HAP-1 (cell line): ENCODE measurements at regions not wholly inside any gene's neighbourhood (a gene's known extent, or its start where the extent isn't known, plus 50 kb on each side); places are given as distances from the start of the nearest gene placed in this dataset.
A peak's percentile ranks its signal among the peaks of the same experiment; 100 is the strongest.

Experiments used
- DNase-seq, 2 experiments: peaks; one replicate each; pipeline ENCODE4 v3.0.0-alpha.2; 2016 to 2020; ENCODE audit warnings: low spot score in 2 of 2
- H3K27me3 ChIP-seq: fragments of 250-450 bp; sonication (Bioruptor Pico); 2 replicates; pipeline ENCODE4 v1.5.1; 2020; ENCODE audit warnings: low read depth, mild to moderate bottlenecking, moderate library complexity
- H3K36me3 ChIP-seq: fragments of 250-450 bp; sonication (Bioruptor Pico); replicated peaks from 2 replicates; pipeline ENCODE4 v1.5.1; 2020; ENCODE audit warnings: mild to moderate bottlenecking
- H3K4me1 ChIP-seq: fragments of 250-450 bp; sonication (Bioruptor Pico); 2 replicates; pipeline ENCODE4 v1.5.1; 2020; ENCODE audit warnings: mild to moderate bottlenecking
- H3K4me3 ChIP-seq: fragments of 250-450 bp; sonication (Bioruptor Pico); 2 replicates; pipeline ENCODE4 v1.5.1; 2020; ENCODE audit warnings: mild to moderate bottlenecking, moderate library complexity
- H3K9me3 ChIP-seq: fragments of 250-450 bp; sonication (Bioruptor Pico); 2 replicates; pipeline ENCODE4 v1.5.1; 2020; ENCODE audit warnings: mild to moderate bottlenecking, moderate library complexity
- in situ Hi-C: fragments of 300-500 bp; cut with MboI; formaldehyde crosslinking; loops from 3 replicates; pipeline ENCODE4 v1.14.3; 2020; ENCODE audit warnings: low sequenced_read_pairs, inconsistent platforms, mixed read lengths

GRCh38 chr6:100259865-100260264 is 204.9 kb downstream of the SIM1 start:
- no peaks in the 10 kb centered on the region for H3K36me3 ChIP-seq
- no peaks in the 10 kb centered on the region for H3K27me3 ChIP-seq
- H3K4me3 ChIP-seq = no peak overlapping the region
- no peak for DNase-seq
- no peaks in the 10 kb centered on the region for H3K9me3 ChIP-seq
- in situ Hi-C loops = no loop called here
- no peaks in the 10 kb centered on the region for H3K4me1 ChIP-seq

GRCh38 chr6:100258752-100259151 is 206.0 kb downstream of the SIM1 start:
- in situ Hi-C loops = no loop called here
- Histone ChIP-seq H3K36me3 (no peaks in the 10 kb centered on the region), H3K27me3 (no peaks in the 10 kb centered on the region), H3K9me3 (no peaks in the 10 kb centered on the region), H3K4me3 (no peak overlapping the region), H3K4me1 (no peaks in the 10 kb centered on the region)
- DNase-seq = no peak

DNA sequence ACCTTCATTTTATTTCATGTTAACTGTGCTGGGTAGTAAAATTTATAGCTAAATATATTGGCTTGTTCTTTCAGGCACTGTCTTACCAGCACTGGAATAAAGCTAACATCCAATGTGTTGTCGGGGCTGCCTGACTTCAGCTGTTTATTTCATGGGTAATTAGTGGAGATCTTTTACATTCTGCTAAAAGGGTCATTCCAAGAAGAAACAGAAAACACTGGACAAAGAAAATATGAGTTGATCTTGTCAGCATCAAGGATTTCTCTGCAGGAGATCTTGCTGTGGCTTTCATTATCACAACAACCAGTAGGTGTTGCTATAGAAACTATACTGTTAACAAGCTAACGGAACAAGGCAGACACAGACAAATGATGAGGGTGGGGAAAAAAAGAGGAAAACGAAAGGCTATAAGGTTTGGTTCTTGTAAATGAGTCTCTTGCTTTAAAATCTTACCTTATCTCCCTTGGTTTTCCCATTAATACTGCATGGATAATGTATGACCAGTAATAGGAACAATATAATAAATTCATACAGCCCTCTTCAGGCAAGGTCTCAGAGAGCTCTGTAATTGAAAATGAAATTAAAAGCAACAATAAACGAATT is 206.8 kb downstream of the SIM1 start:
- Histone ChIP-seq H3K9me3 (no peaks in the 10 kb centered on the region), H3K4me1 (no peaks in the 10 kb centered on the region), H3K27me3 (no peaks in the 10 kb centered on the region), H3K4me3 (no peak overlapping the region), H3K36me3 (no peaks in the 10 kb centered on the region)
- in situ Hi-C loops = no loop called here
- DNase-seq = peak in 1 of 2 experiments; percentile 66

GRCh38 chr6:100255701-100256100 is 209.0 kb downstream of the SIM1 start:
- H3K4me1 ChIP-seq = no peaks in the 10 kb centered on the region
- no peaks in the 10 kb centered on the region for H3K27me3 ChIP-seq
- no peaks in the 10 kb centered on the region for H3K36me3 ChIP-seq
- in situ Hi-C loops = no loop called here
- DNase-seq = no peak
- H3K4me3 ChIP-seq = no peak overlapping the region
- no peaks in the 10 kb centered on the region for H3K9me3 ChIP-seq

- in situ Hi-C loops = no loop called here
- no peak for DNase-seq
- no peaks in the 10 kb centered on the region for H3K36me3 ChIP-seq
- H3K9me3 ChIP-seq = no peaks in the 10 kb centered on the region
- H3K4me1 ChIP-seq = no peaks in the 10 kb centered on the region
- H3K4me3 ChIP-seq = no peak overlapping the region
- no peaks in the 10 kb centered on the region for H3K27me3 ChIP-seq
Measured at GRCh38 chr6:100247123-100247522, 217.6 kb downstream of the SIM1 start.

DNA sequence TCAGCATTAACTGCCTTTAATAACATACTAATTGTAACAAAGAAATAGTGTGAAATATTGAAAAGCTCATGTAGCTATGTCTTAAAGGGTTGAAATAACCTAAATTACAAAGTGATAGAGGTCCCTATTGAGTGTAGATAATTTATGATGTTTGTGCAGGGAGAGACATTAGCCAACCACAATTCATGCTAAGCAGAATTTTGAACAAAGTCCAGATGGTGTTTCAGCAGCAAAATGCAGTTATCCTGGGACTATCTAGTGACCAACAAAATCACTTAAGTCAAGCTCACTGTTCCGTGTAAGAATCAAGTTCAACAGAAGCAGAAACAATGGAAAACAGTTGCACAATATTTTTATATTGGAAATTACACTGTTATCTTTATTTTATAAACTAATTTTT is 218.5 kb downstream of the SIM1 start:
- DNase-seq = no peak
- Histone ChIP-seq H3K4me3 (no peak overlapping the region), H3K9me3 (no peaks in the 10 kb centered on the region), H3K4me1 (no peaks in the 10 kb centered on the region), H3K36me3 (no peaks in the 10 kb centered on the region), H3K27me3 (no peaks in the 10 kb centered on the region)
- in situ Hi-C loops = no loop called here

DNA sequence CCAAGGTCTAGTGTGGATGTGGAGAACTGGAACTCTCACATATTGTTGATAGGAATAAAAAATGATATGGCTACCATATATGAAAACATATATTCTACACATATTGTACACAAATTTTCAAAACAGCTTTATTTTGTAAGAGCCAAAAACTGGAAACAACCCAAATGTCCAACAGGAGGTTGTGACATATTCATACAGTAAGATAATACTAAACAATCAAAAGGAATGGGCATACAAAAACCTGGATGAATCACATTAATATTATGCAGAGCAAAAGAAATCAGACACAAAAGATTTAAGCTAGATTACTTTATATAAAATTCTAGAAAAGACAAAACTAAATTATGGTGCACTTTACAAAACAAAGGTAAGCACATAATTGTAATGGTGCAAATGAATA is 223.9 kb downstream of the SIM1 start:
- DNase-seq = no peak
- Histone ChIP-seq H3K9me3 (no peaks in the 10 kb centered on the region), H3K36me3 (no peaks in the 10 kb centered on the region), H3K27me3 (no peaks in the 10 kb centered on the region), H3K4me3 (no peak overlapping the region), H3K4me1 (peaks cover 6% of the 10 kb centered on the region; the same call in 1 of the 2 replicates)
- in situ Hi-C loops = no loop called here

GRCh38 chr6:100237821-100238220 is 226.9 kb downstream of the SIM1 start:
- H3K27me3 ChIP-seq = no peaks in the 10 kb centered on the region
- no peak overlapping the region for H3K4me3 ChIP-seq
- H3K4me1 ChIP-seq = peaks cover 14% of the 10 kb centered on the region
- DNase-seq = peak in 1 of 2 experiments; percentile 23
- H3K36me3 ChIP-seq = no peaks in the 10 kb centered on the region
- in situ Hi-C loops = no loop called here
- no peaks in the 10 kb centered on the region for H3K9me3 ChIP-seq

GRCh38 chr6:100236389-100236788 is 228.3 kb downstream of the SIM1 start:
- in situ Hi-C loops = no loop called here
- Histone ChIP-seq H3K9me3 (no peaks in the 10 kb centered on the region), H3K27me3 (no peaks in the 10 kb centered on the region), H3K4me1 (peaks cover 14% of the 10 kb centered on the region), H3K36me3 (no peaks in the 10 kb centered on the region), H3K4me3 (no peak overlapping the region)
- DNase-seq = no peak

- peak in 1 of 2 experiments; percentile 20 for DNase-seq
- Histone ChIP-seq H3K36me3 (no peaks in the 10 kb centered on the region), H3K9me3 (no peaks in the 10 kb centered on the region), H3K4me3 (no peak overlapping the region), H3K27me3 (no peaks in the 10 kb centered on the region), H3K4me1 (peaks cover 14% of the 10 kb centered on the region)
- in situ Hi-C loops = no loop called here
Measured at GRCh38 chr6:100235631-100236030, 229.1 kb downstream of the SIM1 start.

GRCh38 chr6:100234625-100235024 is 230.1 kb downstream of the SIM1 start:
- DNase-seq = no peak
- in situ Hi-C loops = no loop called here
- Histone ChIP-seq H3K4me1 (peaks cover 14% of the 10 kb centered on the region), H3K27me3 (no peaks in the 10 kb centered on the region), H3K9me3 (no peaks in the 10 kb centered on the region), H3K4me3 (no peak overlapping the region), H3K36me3 (no peaks in the 10 kb centered on the region)

DNA sequence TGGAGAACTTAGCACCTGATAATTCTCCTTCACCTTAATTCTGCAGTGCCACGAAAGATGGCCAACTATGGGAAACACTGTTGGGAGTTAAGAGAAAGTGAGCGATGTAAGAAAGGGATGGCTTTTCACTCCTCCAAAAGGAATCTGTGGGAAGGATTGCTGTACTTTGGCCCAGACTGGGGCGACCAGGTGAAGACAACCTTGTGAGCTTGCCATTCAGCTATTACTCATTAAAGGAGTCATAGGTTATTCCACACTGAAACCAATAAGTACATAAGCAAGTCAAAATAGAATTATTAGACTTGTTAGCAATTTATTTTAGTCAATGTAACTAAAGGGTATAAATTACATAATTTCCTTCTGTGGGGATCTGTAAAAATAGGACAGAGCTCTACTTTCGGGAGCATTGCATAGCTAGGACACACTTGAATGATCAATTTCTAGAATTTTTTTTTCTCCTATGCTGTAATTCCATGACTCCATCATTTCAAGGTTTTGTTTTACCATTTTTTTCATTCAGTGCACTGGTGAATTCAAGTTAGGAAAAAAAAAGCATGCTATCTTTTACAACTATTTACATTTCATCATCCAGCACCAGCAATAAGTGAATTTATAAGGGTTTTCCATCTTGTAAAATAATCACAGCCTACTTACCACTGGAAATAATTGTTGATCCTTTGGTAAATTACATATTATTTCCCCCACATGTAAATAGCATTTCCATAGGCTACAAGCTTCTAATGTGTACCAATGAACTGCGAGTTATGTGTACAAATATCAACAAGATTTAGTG is 231.7 kb downstream of the SIM1 start:
- Histone ChIP-seq H3K4me3 (no peak overlapping the region), H3K27me3 (no peaks in the 10 kb centered on the region), H3K4me1 (peaks cover 25% of the 10 kb centered on the region), H3K36me3 (no peaks in the 10 kb centered on the region), H3K9me3 (no peaks in the 10 kb centered on the region)
- no peak for DNase-seq
- in situ Hi-C loops = no loop called here

GRCh38 chr6:100230953-100231316 is 233.8 kb downstream of the SIM1 start:
- H3K4me1 ChIP-seq = peaks cover 21% of the 10 kb centered on the region
- H3K27me3 ChIP-seq = no peaks in the 10 kb centered on the region
- in situ Hi-C loops = no loop called here
- no peak overlapping the region for H3K4me3 ChIP-seq
- H3K9me3 ChIP-seq = no peaks in the 10 kb centered on the region
- no peaks in the 10 kb centered on the region for H3K36me3 ChIP-seq
- DNase-seq = no peak

DNA sequence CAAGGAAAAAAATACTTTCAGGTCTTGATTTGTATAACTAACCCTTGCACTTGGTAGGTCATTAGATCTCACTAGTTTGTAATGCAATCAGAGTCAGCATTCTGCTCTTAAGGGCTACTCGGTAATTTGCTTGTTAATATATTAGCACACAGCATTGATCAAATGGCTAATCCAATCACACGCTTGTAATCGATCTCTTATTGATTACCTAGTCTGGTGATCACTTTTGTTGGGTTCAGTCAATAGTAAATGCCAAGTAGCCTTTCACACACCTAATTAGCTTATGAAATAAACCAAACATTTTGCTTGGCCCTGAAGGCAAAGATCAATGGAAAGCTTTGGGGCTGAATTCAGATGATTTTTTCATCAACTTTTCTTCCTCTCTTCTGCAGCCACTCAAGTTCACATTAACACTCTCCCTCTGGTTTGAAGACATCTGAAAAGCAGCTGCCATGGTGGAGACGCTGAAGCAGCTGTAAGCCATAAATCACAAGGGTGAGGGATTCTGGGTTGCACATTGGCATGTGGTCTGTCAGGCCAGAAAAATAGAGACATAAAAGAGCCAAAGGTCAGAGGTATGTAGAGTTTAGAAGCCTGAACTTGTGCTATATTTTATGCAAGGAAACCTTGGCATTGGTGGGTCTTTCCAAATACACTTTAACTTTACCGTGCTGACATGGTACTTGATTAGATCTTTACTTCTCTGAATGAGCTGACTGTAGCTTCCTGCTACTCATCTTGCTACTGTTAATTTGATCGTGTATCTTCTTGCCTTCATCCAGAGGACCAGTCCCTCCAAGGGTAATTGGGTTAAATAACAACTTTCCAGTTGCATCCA is 234.4 kb downstream of the SIM1 start:
- H3K9me3 ChIP-seq = no peaks in the 10 kb centered on the region
- in situ Hi-C loops = no loop called here

More for the DNA sequence above, 234.4 kb downstream of the SIM1 start:
- H3K4me3 ChIP-seq = no peak overlapping the region
- no peak for DNase-seq
- H3K4me1 ChIP-seq = peaks cover 15% of the 10 kb centered on the region
- H3K36me3 ChIP-seq = no peaks in the 10 kb centered on the region
- no peaks in the 10 kb centered on the region for H3K27me3 ChIP-seq
